B cell (primary cell): ENCODE measurements at regions not wholly inside any gene's neighbourhood (a gene's known extent, or its start where the extent isn't known, plus 50 kb on each side); places are given as distances from the start of the nearest gene placed in this dataset.

Experiments used
- ATAC-seq: fragments of 200-7000 bp; cut with Tn5 transposase; one replicate; pipeline ENCODE4 v1.10.0; 2021; ENCODE audit warnings: low read depth, mild to moderate bottlenecking, moderate number of reproducible peaks, moderate library complexity
- CTCF ChIA-PET: fragments of 350-600 bp; sonication (Branson Sonifier 250); formaldehyde crosslinking; loops from one replicate; lab custom pipeline; 2021; ENCODE audit warnings: antibody characterized with exemption, inconsistent platforms; lab: Charles Lee
- POLR2A ChIA-PET: fragments of 350-600 bp; sonication (Branson Sonifier 250); formaldehyde crosslinking; loops from one replicate; lab custom pipeline; 2021; ENCODE audit warnings: antibody characterized with exemption; lab: Charles Lee
- DNase-seq: peaks from one replicate; pipeline ENCODE4 v3.0.0; 2013
- H2AFZ ChIP-seq: 2 replicates; pipeline ENCODE4 v1.6.1; 2012; ENCODE audit warnings: mild to moderate bottlenecking, low read depth, low read length; ENCODE audit not compliant: insufficient read depth, poor library complexity, severe bottlenecking
- H3K27ac ChIP-seq, 2 donors: 1 replicate in 1 of 2; 2 replicates in 1 of 2; pipeline ENCODE4 v1.5.1; 2012 to 2013; ENCODE audit warnings: low read length in 2 of 2, mild to moderate bottlenecking in 2 of 2, moderate library complexity in 1 of 2
- H3K27me3 ChIP-seq, 4 experiments: fragments of 200-600 bp in 1 of 4; sonication (generic) in 1 of 4; replicated peaks in 1 of 4; 1 replicate in 2 of 4; 2 replicates in 2 of 4; pipeline versions ENCODE4 v1.6.1 to v1.7.0; 2013 to 2016; ENCODE audit warnings: low read length in 3 of 4, mild to moderate bottlenecking in 2 of 4, mixed read lengths in 1 of 4, moderate library complexity in 1 of 4; ENCODE audit not compliant: insufficient read depth in 4 of 4, control insufficient read depth in 3 of 4; ENCODE audit errors: control extremely low read depth in 1 of 4
- H3K36me3 ChIP-seq, 2 experiments: replicated peaks in 1 of 2; 1 replicate in 1 of 2; 2 replicates in 1 of 2; pipeline versions ENCODE4 v1.6.1 to v1.7.1; 2013; ENCODE audit warnings: low read length in 1 of 2; ENCODE audit not compliant: insufficient read depth in 2 of 2, control insufficient read depth in 1 of 2; ENCODE audit errors: control extremely low read depth in 1 of 2, extremely low read depth in 1 of 2
- H3K4me1 ChIP-seq, 2 donors: fragments of 200-600 bp in 1 of 2; sonication (generic) in 1 of 2; 1 replicate in 1 of 2; 2 replicates in 1 of 2; pipeline versions ENCODE4 v1.5.1 to v1.6.1; 2013 to 2017; ENCODE audit warnings: low read length in 2 of 2; ENCODE audit not compliant: control insufficient read depth in 2 of 2, insufficient read depth in 2 of 2
- H3K4me2 ChIP-seq: replicated peaks from 2 replicates; pipeline ENCODE3; 2012; ENCODE audit warnings: mild to moderate bottlenecking, low read depth, low read length; ENCODE audit not compliant: poor library complexity, severe bottlenecking
- H3K4me3 ChIP-seq, 5 experiments: fragments of 200-600 bp in 1 of 5; sonication (generic) in 1 of 5; 1 replicate in 3 of 5; 2 replicates in 2 of 5; pipeline versions ENCODE4 v1.5.1 to v1.7.0; 2011 to 2016; ENCODE audit warnings: low read length in 4 of 5, mild to moderate bottlenecking in 4 of 5, low read depth in 2 of 5, control low read depth in 1 of 5, moderate library complexity in 1 of 5; ENCODE audit not compliant: insufficient read depth in 1 of 5; ENCODE audit errors: control extremely low read depth in 1 of 5, extremely low read depth in 1 of 5
- H3K79me2 ChIP-seq: fragments of 200-600 bp; sonication (generic); one replicate; pipeline ENCODE4 v1.6.0; 2016; ENCODE audit warnings: low read length; ENCODE audit not compliant: control insufficient read depth, insufficient read depth
- H3K9ac ChIP-seq: fragments of 200-600 bp; sonication (generic); 2 replicates; pipeline ENCODE4 v1.6.1; 2017; ENCODE audit warnings: mild to moderate bottlenecking, low read length, moderate library complexity
- H3K9me3 ChIP-seq, 3 donors: one replicate each; pipeline versions ENCODE4 v1.6.1 to v1.7.1; 2013; ENCODE audit warnings: low read length in 2 of 3; ENCODE audit not compliant: control insufficient read depth in 2 of 3, insufficient read depth in 1 of 3; ENCODE audit errors: control extremely low read depth in 1 of 3
- H4K20me1 ChIP-seq: 2 replicates; pipeline ENCODE4 v1.6.0; 2012; ENCODE audit warnings: mild to moderate bottlenecking, low read length; ENCODE audit not compliant: insufficient read depth, control insufficient read depth, poor library complexity, severe bottlenecking
- H3K27ac Mint-ChIP-seq: one replicate; pipeline ENCODE4 v1.8.0; 2021; ENCODE audit warnings: mixed read lengths
- H3K27me3 Mint-ChIP-seq: one replicate; pipeline ENCODE4 v1.8.0; 2021; ENCODE audit warnings: mixed read lengths
- H3K4me1 Mint-ChIP-seq: one replicate; pipeline ENCODE4 v1.8.0; 2021; ENCODE audit warnings: mixed read lengths
- H3K4me3 Mint-ChIP-seq: one replicate; pipeline ENCODE4 v1.8.0; 2021; ENCODE audit warnings: mixed read lengths
- H3K9me3 Mint-ChIP-seq: one replicate; pipeline ENCODE4 v1.8.0; 2022; ENCODE audit warnings: mixed read lengths; ENCODE audit not compliant: insufficient read depth
- CTCF ChIP-seq: fragments of 200-600 bp; IDR thresholded peaks from one replicate; pipeline ENCODE4 v1.8.0; 2022; ENCODE audit warnings: antibody characterized with exemption, mild to moderate bottlenecking
- EZH2 ChIP-seq: IDR thresholded peaks from 2 replicates; pipeline ENCODE4 v1.6.1; 2012; ENCODE audit warnings: borderline replicate concordance, low read depth, mild to moderate bottlenecking, moderate library complexity, low read length; ENCODE audit not compliant: insufficient read depth, poor library complexity, severe bottlenecking
- WGBS: methylation state at CpG from one replicate; pipeline ENCODE4 v1.1.5; 2013; ENCODE audit warnings: missing lambda C conversion rate; ENCODE audit not compliant: insufficient coverage; 5-methylcytosine and 5-hydroxymethylcytosine counted together
- intact Hi-C: fragments of 100-400 bp; cut with micrococcal nuclease; formaldehyde crosslinking; loops from one replicate; pipeline ENCODE4 v1.10.0; 2022

GRCh38 chr2:52079602-52080001, 1047.7 kb upstream of the NRXN1 start:
- TF ChIP-seq EZH2 (no peak), CTCF (no peak)
- peaks cover 8% of the 10 kb centered on the region for H3K4me1 Mint-ChIP-seq
- POLR2A ChIA-PET = no interaction called here
- H3K4me1 ChIP-seq = no peaks in the 10 kb centered on the region
- no peak overlapping the region for H3K27ac ChIP-seq
- CTCF ChIA-PET = no interaction called here
- intact Hi-C loops = no loop called here
- peaks cover 0 to 1% (median 0%) of the 10 kb centered on the region in 3 donors for H3K9me3 ChIP-seq
- H3K9ac ChIP-seq = no peak overlapping the region
- H3K79me2 ChIP-seq = no peaks in the 10 kb centered on the region
- no peak overlapping the region for H3K4me3 ChIP-seq
- H3K27me3 ChIP-seq = no peaks in the 10 kb centered on the region
- ATAC-seq = no peak
- no peak for DNase-seq
- WGBS = no CpG with 5 or more reads among the region's 2 CpGs
- no peaks in the 10 kb centered on the region for H3K27me3 Mint-ChIP-seq
- H4K20me1 ChIP-seq = no peaks in the 10 kb centered on the region
- H3K9me3 Mint-ChIP-seq = no peaks in the 10 kb centered on the region
- no peak overlapping the region for H2AFZ ChIP-seq
- H3K27ac Mint-ChIP-seq = no peak overlapping the region
- no peaks in the 10 kb centered on the region for H3K36me3 ChIP-seq
- H3K4me3 Mint-ChIP-seq = no peak overlapping the region
- no peak overlapping the region for H3K4me2 ChIP-seq

GRCh38 chr2:52077159-52077558, 1045.2 kb upstream of the NRXN1 start:
- Histone ChIP-seq H3K27me3 (no peaks in the 10 kb centered on the region), H3K79me2 (no peaks in the 10 kb centered on the region), H3K4me3 (no peak overlapping the region), H4K20me1 (no peaks in the 10 kb centered on the region), H3K27ac (no peak overlapping the region), H3K4me2 (no peak overlapping the region), H3K9me3 (peaks cover 0 to 1% (median 0%) of the 10 kb centered on the region in 3 donors), H3K4me1 (no peaks in the 10 kb centered on the region), H3K9ac (no peak overlapping the region), H3K36me3 (no peaks in the 10 kb centered on the region), H2AFZ (no peak overlapping the region)
- ChIA-PET POLR2A (no interaction called here), CTCF (no interaction called here)
- TF ChIP-seq CTCF (no peak), EZH2 (no peak)
- Mint-ChIP-seq H3K27ac (no peak overlapping the region), H3K9me3 (no peaks in the 10 kb centered on the region), H3K4me3 (no peak overlapping the region), H3K4me1 (peaks cover 14% of the 10 kb centered on the region), H3K27me3 (no peaks in the 10 kb centered on the region)
- intact Hi-C loops = no loop called here
- DNase-seq (no peak), ATAC-seq (no peak)
